ENCODE measurements at regions not wholly inside any gene's neighbourhood (a gene's known extent, or its start where the extent isn't known, plus 50 kb on each side); places are given as distances from the start of the nearest gene placed in this dataset.

GRCh38 chrX:727738-728621, 97.4 kb downstream of the SHOX start:
- DNase-seq: no peak

- no peak for DNase-seq
Measured at GRCh38 chrX:725971-726370, 95.4 kb downstream of the SHOX start.

GRCh38 chrX:724256-724655, 93.7 kb downstream of the SHOX start:
- no peak for DNase-seq

- DNase-seq: no peak
Measured at GRCh38 chrX:723781-724180, 93.2 kb downstream of the SHOX start.

- no peak for DNase-seq
Measured at GRCh38 chrX:721354-721753, 90.8 kb downstream of the SHOX start.

GRCh38 chrX:720825-721224, 90.2 kb downstream of the SHOX start:
- DNase-seq: no peak

- no peak for DNase-seq
Measured at GRCh38 chrX:720250-720649, 89.7 kb downstream of the SHOX start.

- DNase-seq: no peak
Measured at GRCh38 chrX:716136-716535, 85.5 kb downstream of the SHOX start.

GRCh38 chrX:714131-714530, 83.5 kb downstream of the SHOX start:
- no peak for DNase-seq
